GM12873 (cell line): ENCODE measurements at regions not wholly inside any gene's neighbourhood (a gene's known extent, or its start where the extent isn't known, plus 50 kb on each side); places are given as distances from the start of the nearest gene placed in this dataset.

Experiments
- CTCF ChIP-seq: IDR thresholded peaks from 2 replicates; pipeline ENCODE4 v1.5.1; 2012; ENCODE audit warnings: low read depth, mild to moderate bottlenecking, moderate library complexity, low read length, control low read depth; ENCODE audit not compliant: insufficient read depth; ENCODE audit errors: missing control alignments

GRCh38 chr5:87936667-87937066 lies 332.0 kb downstream of the TMEM161B start:
- TF ChIP-seq CTCF: no peak

GRCh38 chr5:87924436-87924835 lies 344.2 kb downstream of the TMEM161B start:
- no peak for TF ChIP-seq CTCF

- TF ChIP-seq CTCF: no peak
Measured at GRCh38 chr5:87916320-87916719, 352.3 kb downstream of the TMEM161B start.

GRCh38 chr5:87912419-87912818 lies 356.2 kb downstream of the TMEM161B start:
- TF ChIP-seq CTCF: no peak

GRCh38 chr5:87909382-87909781 lies 359.3 kb downstream of the TMEM161B start:
- no peak for TF ChIP-seq CTCF

- no peak for TF ChIP-seq CTCF
Measured at GRCh38 chr5:87906962-87907361, 361.7 kb downstream of the TMEM161B start.

GRCh38 chr5:87900419-87900818 lies 368.2 kb downstream of the TMEM161B start:
- TF ChIP-seq CTCF: no peak
